HCT116 (cell line): ENCODE measurements at regions not wholly inside any gene's neighbourhood (a gene's known extent, or its start where the extent isn't known, plus 50 kb on each side); places are given as distances from the start of the nearest gene placed in this dataset.

Experiments
- ATAC-seq: fragments of 200-7000 bp; cut with Tn5 transposase; 2 replicates; pipeline ENCODE4 v1.9.1; 2020; ENCODE audit warnings: mild to moderate bottlenecking, moderate library complexity
- BruUV-seq: library from RNA; stranded (reverse); fragments of 400-500 nt; replicated peaks from 2 replicates; lab custom pipeline; 2021; lab: Mats Ljungman, UMichigan
- CTCF ChIA-PET: fragments of 300-600 bp; sonication (Branson Sonifier 250); formaldehyde crosslinking; loops from one replicate; lab custom pipeline; 2021; ENCODE audit warnings: antibody characterized with exemption; lab: Charles Lee
- POLR2A ChIA-PET: fragments of 300-600, 350-600 bp; sonication (Branson Sonifier 250); formaldehyde crosslinking; loops from one replicate; lab custom pipeline; 2021; ENCODE audit warnings: antibody characterized with exemption; lab: Charles Lee
- RAD21 ChIA-PET, 2 experiments: fragments of 300-600 bp; sonication (Branson Sonifier 250); formaldehyde crosslinking; loops; one replicate each; lab custom pipeline; 2023; ENCODE audit warnings: low total read pairs in 2 of 2; ENCODE audit not compliant: uncharacterized antibody in 2 of 2, unreplicated experiment in 2 of 2, low non-redundant PET in 1 of 2; lab: Charles Lee
- DNase-seq: peaks from one replicate; pipeline ENCODE4 v3.0.0-alpha.2; 2010; ENCODE audit warnings: low read depth, low spot score
- H2AFZ ChIP-seq: fragments of 200-600 bp; shearing (Covaris generic), sonication (generic); 2 replicates; pipeline ENCODE4 v1.6.1; 2017; ENCODE audit warnings: low read depth, mixed run types, mixed read lengths, antibody characterized with exemption, low read length; ENCODE audit not compliant: poor library complexity, severe bottlenecking
- H3K27ac ChIP-seq: 2 replicates; pipeline ENCODE4 v1.5.1; 2012; ENCODE audit warnings: low read depth, low read length
- H3K27me3 ChIP-seq: fragments of 200-600 bp; sonication (generic); 2 replicates; pipeline ENCODE4 v1.6.1; 2016; ENCODE audit warnings: mixed run types, low read length, mixed read lengths; ENCODE audit not compliant: insufficient read depth
- H3K36me3 ChIP-seq, 2 experiments: fragments of 200-500 bp in 1 of 2; fragments of 200-600 bp in 1 of 2; sonication (Bioruptor generic) in 1 of 2; sonication (generic) in 1 of 2; 2 replicates each; pipeline versions ENCODE4 v1.5.1 to v1.6.1; 2014 to 2016; ENCODE audit warnings: low read length in 2 of 2, inconsistent platforms in 1 of 2, mixed read lengths in 1 of 2, mixed run types in 1 of 2; ENCODE audit not compliant: insufficient read depth in 2 of 2, control insufficient read depth in 1 of 2
- H3K4me1 ChIP-seq, 2 experiments: fragments of 200-600 bp in 1 of 2; sonication (generic) in 1 of 2; 2 replicates each; pipeline versions ENCODE4 v1.5.1 to v1.6.1; 2012 to 2017; ENCODE audit warnings: low read length in 2 of 2, inconsistent platforms in 1 of 2, mild to moderate bottlenecking in 1 of 2, mixed read lengths in 1 of 2, mixed run types in 1 of 2, moderate library complexity in 1 of 2; ENCODE audit not compliant: insufficient read depth in 2 of 2, control insufficient read depth in 1 of 2
- H3K4me2 ChIP-seq: fragments of 200-600 bp; sonication (generic); 2 replicates; pipeline ENCODE4 v1.6.1; 2017; ENCODE audit warnings: mixed run types, low read length, mixed read lengths
- H3K4me3 ChIP-seq, 2 experiments: fragments of 200-600 bp in 1 of 2; sonication (generic) in 1 of 2; replicated peaks in 1 of 2; 2 replicates each; pipeline ENCODE4 v1.5.1; 2011 to 2016; ENCODE audit warnings: low read length in 2 of 2, control low read depth in 1 of 2, low read depth in 1 of 2, mild to moderate bottlenecking in 1 of 2, mixed read lengths in 1 of 2, mixed run types in 1 of 2
- H3K79me2 ChIP-seq: fragments of 200-600 bp; sonication (generic); 2 replicates; pipeline ENCODE4 v1.6.1; 2017; ENCODE audit warnings: mild to moderate bottlenecking, mixed run types, low read length, moderate library complexity, mixed read lengths; ENCODE audit not compliant: insufficient read depth
- H3K9ac ChIP-seq: fragments of 200-600 bp; sonication (generic); 2 replicates; pipeline ENCODE4 v1.6.1; 2016; ENCODE audit warnings: low read length, mixed read lengths
- H3K9me2 ChIP-seq: fragments of 200-600 bp; sonication (generic), shearing (Covaris generic); 2 replicates; pipeline ENCODE4 v1.6.1; 2017; ENCODE audit warnings: mixed run types, mild to moderate bottlenecking, moderate library complexity; ENCODE audit not compliant: insufficient read depth
- H3K9me3 ChIP-seq, 2 experiments: fragments of 200-500 bp in 1 of 2; fragments of 200-600 bp in 1 of 2; sonication (Bioruptor generic) in 1 of 2; sonication (generic) in 1 of 2; 2 replicates each; pipeline ENCODE4 v1.6.1; 2014 to 2017; ENCODE audit warnings: low read length in 2 of 2, mixed read lengths in 2 of 2, inconsistent platforms in 1 of 2, low read depth in 1 of 2, mild to moderate bottlenecking in 1 of 2, mixed run types in 1 of 2, moderate library complexity in 1 of 2; ENCODE audit not compliant: control insufficient read depth in 1 of 2, insufficient read depth in 1 of 2
- H4K20me1 ChIP-seq: fragments of 200-600 bp; sonication (generic), shearing (Covaris generic); 2 replicates; pipeline ENCODE4 v1.6.1; 2017; ENCODE audit warnings: mixed run types, mild to moderate bottlenecking, moderate library complexity; ENCODE audit not compliant: insufficient read depth
- CBX3 ChIP-seq: IDR thresholded peaks from 2 replicates; pipeline ENCODE4 v1.6.1; 2012; ENCODE audit warnings: low read depth
- CEBPB ChIP-seq: IDR thresholded peaks from 2 replicates; pipeline ENCODE4 v1.6.1; 2012; ENCODE audit warnings: low read depth
- EGR1 ChIP-seq: IDR thresholded peaks from 2 replicates; pipeline ENCODE4 v1.6.1; 2012; ENCODE audit warnings: low read depth
- ELF1 ChIP-seq: IDR thresholded peaks from 2 replicates; pipeline ENCODE4 v1.6.1; 2012; ENCODE audit warnings: low read depth, borderline replicate concordance
- EZH2 ChIP-seq: fragments of 200-600 bp; sonication (generic); IDR thresholded peaks from 2 replicates; pipeline ENCODE4 v1.6.1; 2017; ENCODE audit warnings: antibody characterized with exemption, mixed run types
- EZH2phosphoT487 ChIP-seq: fragments of 200-600 bp; IDR thresholded peaks from 2 replicates; pipeline ENCODE4 v1.6.1; 2018; ENCODE audit warnings: antibody characterized with exemption, borderline replicate concordance
- FOSL1 ChIP-seq: IDR thresholded peaks from 2 replicates; pipeline ENCODE4 v1.6.1; 2012; ENCODE audit warnings: low read depth
- JUND ChIP-seq: IDR thresholded peaks from 2 replicates; pipeline ENCODE4 v1.6.1; 2012
- POLR2AphosphoS5 ChIP-seq: IDR thresholded peaks from 2 replicates; pipeline ENCODE4 v1.6.1; 2011; ENCODE audit warnings: mild to moderate bottlenecking, low read depth, low read length, moderate library complexity
- RAD21 ChIP-seq: IDR thresholded peaks from 2 replicates; pipeline ENCODE4 v1.6.1; 2012; ENCODE audit warnings: low read depth, mild to moderate bottlenecking
- SIN3A ChIP-seq: IDR thresholded peaks from 2 replicates; pipeline ENCODE4 v1.6.1; 2012; ENCODE audit warnings: low read depth
- SP1 ChIP-seq: IDR thresholded peaks from 2 replicates; pipeline ENCODE4 v1.6.1; 2012; ENCODE audit warnings: low read depth
- YY1 ChIP-seq: IDR thresholded peaks from 2 replicates; pipeline ENCODE4 v1.6.1; 2011; ENCODE audit warnings: low read length, low read depth, moderate library complexity, mild to moderate bottlenecking; ENCODE audit not compliant: insufficient replicate concordance; ENCODE audit errors: extremely low read depth
- ZFX ChIP-seq: fragments of 450-650 bp; IDR thresholded peaks from 2 replicates; pipeline ENCODE4 v1.6.1; 2017
- ZNF274 ChIP-seq: fragments of 200-500 bp; sonication (Bioruptor generic); IDR thresholded peaks from 2 replicates; pipeline ENCODE4 v1.6.1; 2014; ENCODE audit warnings: mild to moderate bottlenecking, low read depth, low read length, inconsistent platforms
- intact Hi-C: fragments of 100-400 bp; cut with micrococcal nuclease; formaldehyde crosslinking; loops from 2 replicates; pipeline ENCODE4 v1.10.0; 2022
- TF ChIP-seq, protein P1 (sequence below): IDR thresholded peaks from 2 replicates; pipeline ENCODE4 v1.6.1; 2012
- TF ChIP-seq, protein P2 (sequence below): IDR thresholded peaks from 2 replicates; pipeline ENCODE4 v1.6.1; 2012
- TF ChIP-seq, protein P3 (sequence below), 3 experiments: fragments of 200-600 bp in 1 of 3; sonication (generic) in 1 of 3; IDR thresholded peaks in 2 of 3; conservative IDR thresholded peaks in 1 of 3; 2 replicates each; pipeline ENCODE4 v1.5.1; 2012 to 2017; ENCODE audit warnings: low read depth in 2 of 3, low read length in 2 of 3, antibody characterized with exemption in 1 of 3, borderline replicate concordance in 1 of 3, control low read depth in 1 of 3, mild to moderate bottlenecking in 1 of 3, mixed read lengths in 1 of 3, mixed run types in 1 of 3, moderate library complexity in 1 of 3; ENCODE audit not compliant: insufficient read depth in 1 of 3
- TF ChIP-seq, protein P4 (sequence below): IDR thresholded peaks from 2 replicates; pipeline ENCODE4 v1.6.1; 2012; ENCODE audit warnings: low read depth
- TF ChIP-seq, protein P5 (sequence below): IDR thresholded peaks from 2 replicates; pipeline ENCODE4 v1.6.1; 2011; ENCODE audit warnings: mild to moderate bottlenecking, low read length, moderate library complexity; ENCODE audit not compliant: insufficient replicate concordance; ENCODE audit errors: extremely low read depth

DNA sequence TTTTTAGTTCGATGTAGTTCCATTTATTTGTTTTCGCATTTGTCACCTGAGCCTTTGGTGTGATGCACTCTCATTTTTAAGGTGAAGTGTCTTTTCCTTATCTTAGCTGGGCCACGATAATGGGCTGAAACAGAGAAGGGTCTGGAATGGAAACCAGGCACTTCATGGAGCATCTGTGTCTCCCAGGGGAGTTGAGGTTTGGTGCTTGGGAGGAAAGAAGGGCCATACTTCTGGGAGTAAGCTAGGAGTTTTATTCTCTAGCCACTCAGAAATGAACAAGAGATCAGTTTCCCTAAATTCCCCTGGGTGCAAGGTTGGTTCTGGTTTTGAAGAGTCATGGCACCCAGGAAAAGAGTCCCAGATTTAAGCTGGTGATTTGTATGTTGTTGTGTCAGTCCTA is 179.4 kb upstream of the CXCR4 start:
- H3K4me3 ChIP-seq = no peak overlapping the region
- no peaks in the 10 kb centered on the region for H3K4me1 ChIP-seq
- no peaks in the 10 kb centered on the region for H3K9me3 ChIP-seq
- ChIA-PET RAD21 (no interaction called here), POLR2A (no interaction called here), CTCF (no interaction called here)
- H3K4me2 ChIP-seq = no peak overlapping the region
- no peaks in the 10 kb centered on the region for H3K9me2 ChIP-seq
- TF ChIP-seq EZH2 (no peak), EGR1 (no peak), YY1 (no peak), SP1 (no peak), CBX3 (no peak), EZH2phosphoT487 (no peak), JUND (no peak), ZNF274 (no peak), RAD21 (no peak), ZFX (no peak), SIN3A (no peak), ELF1 (no peak), POLR2AphosphoS5 (no peak), FOSL1 (no peak), CEBPB (no peak)
- TF ChIP-seq, protein P1, sequence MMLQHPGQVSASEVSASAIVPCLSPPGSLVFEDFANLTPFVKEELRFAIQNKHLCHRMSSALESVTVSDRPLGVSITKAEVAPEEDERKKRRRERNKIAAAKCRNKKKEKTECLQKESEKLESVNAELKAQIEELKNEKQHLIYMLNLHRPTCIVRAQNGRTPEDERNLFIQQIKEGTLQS = no peak
- TF ChIP-seq, protein P2, sequence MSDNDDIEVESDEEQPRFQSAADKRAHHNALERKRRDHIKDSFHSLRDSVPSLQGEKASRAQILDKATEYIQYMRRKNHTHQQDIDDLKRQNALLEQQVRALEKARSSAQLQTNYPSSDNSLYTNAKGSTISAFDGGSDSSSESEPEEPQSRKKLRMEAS = no peak
- TF ChIP-seq, protein P3, sequence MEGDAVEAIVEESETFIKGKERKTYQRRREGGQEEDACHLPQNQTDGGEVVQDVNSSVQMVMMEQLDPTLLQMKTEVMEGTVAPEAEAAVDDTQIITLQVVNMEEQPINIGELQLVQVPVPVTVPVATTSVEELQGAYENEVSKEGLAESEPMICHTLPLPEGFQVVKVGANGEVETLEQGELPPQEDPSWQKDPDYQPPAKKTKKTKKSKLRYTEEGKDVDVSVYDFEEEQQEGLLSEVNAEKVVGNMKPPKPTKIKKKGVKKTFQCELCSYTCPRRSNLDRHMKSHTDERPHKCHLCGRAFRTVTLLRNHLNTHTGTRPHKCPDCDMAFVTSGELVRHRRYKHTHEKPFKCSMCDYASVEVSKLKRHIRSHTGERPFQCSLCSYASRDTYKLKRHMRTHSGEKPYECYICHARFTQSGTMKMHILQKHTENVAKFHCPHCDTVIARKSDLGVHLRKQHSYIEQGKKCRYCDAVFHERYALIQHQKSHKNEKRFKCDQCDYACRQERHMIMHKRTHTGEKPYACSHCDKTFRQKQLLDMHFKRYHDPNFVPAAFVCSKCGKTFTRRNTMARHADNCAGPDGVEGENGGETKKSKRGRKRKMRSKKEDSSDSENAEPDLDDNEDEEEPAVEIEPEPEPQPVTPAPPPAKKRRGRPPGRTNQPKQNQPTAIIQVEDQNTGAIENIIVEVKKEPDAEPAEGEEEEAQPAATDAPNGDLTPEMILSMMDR (IDR thresholded peaks at IDR 0.05 in 2 of 3, conservative IDR thresholded peaks at IDR 0.05 in 1 of 3; ENCODE audit: borderline replicate concordance in 1 of 3, insufficient read depth in 1 of 3, low read depth in 2 of 3, low read length in 2 of 3) = no peak
- TF ChIP-seq, protein P4, sequence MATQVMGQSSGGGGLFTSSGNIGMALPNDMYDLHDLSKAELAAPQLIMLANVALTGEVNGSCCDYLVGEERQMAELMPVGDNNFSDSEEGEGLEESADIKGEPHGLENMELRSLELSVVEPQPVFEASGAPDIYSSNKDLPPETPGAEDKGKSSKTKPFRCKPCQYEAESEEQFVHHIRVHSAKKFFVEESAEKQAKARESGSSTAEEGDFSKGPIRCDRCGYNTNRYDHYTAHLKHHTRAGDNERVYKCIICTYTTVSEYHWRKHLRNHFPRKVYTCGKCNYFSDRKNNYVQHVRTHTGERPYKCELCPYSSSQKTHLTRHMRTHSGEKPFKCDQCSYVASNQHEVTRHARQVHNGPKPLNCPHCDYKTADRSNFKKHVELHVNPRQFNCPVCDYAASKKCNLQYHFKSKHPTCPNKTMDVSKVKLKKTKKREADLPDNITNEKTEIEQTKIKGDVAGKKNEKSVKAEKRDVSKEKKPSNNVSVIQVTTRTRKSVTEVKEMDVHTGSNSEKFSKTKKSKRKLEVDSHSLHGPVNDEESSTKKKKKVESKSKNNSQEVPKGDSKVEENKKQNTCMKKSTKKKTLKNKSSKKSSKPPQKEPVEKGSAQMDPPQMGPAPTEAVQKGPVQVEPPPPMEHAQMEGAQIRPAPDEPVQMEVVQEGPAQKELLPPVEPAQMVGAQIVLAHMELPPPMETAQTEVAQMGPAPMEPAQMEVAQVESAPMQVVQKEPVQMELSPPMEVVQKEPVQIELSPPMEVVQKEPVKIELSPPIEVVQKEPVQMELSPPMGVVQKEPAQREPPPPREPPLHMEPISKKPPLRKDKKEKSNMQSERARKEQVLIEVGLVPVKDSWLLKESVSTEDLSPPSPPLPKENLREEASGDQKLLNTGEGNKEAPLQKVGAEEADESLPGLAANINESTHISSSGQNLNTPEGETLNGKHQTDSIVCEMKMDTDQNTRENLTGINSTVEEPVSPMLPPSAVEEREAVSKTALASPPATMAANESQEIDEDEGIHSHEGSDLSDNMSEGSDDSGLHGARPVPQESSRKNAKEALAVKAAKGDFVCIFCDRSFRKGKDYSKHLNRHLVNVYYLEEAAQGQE = no peak
- TF ChIP-seq, protein P5, sequence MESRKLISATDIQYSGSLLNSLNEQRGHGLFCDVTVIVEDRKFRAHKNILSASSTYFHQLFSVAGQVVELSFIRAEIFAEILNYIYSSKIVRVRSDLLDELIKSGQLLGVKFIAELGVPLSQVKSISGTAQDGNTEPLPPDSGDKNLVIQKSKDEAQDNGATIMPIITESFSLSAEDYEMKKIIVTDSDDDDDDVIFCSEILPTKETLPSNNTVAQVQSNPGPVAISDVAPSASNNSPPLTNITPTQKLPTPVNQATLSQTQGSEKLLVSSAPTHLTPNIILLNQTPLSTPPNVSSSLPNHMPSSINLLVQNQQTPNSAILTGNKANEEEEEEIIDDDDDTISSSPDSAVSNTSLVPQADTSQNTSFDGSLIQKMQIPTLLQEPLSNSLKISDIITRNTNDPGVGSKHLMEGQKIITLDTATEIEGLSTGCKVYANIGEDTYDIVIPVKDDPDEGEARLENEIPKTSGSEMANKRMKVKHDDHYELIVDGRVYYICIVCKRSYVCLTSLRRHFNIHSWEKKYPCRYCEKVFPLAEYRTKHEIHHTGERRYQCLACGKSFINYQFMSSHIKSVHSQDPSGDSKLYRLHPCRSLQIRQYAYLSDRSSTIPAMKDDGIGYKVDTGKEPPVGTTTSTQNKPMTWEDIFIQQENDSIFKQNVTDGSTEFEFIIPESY = no peak
- ATAC-seq (no peak), DNase-seq (no peak)
- H3K36me3 ChIP-seq = no peaks in the 10 kb centered on the region
- no peak overlapping the region for H2AFZ ChIP-seq
- BruUV-seq = no TSS peak
- H3K79me2 ChIP-seq = no peaks in the 10 kb centered on the region
- H3K9ac ChIP-seq = no peak overlapping the region
- no peaks in the 10 kb centered on the region for H4K20me1 ChIP-seq
- intact Hi-C loops = no loop called here
- no peaks in the 10 kb centered on the region for H3K27me3 ChIP-seq
- no peak overlapping the region for H3K27ac ChIP-seq
